H1 (cell line): ENCODE measurements at regions not wholly inside any gene's neighbourhood (a gene's known extent, or its start where the extent isn't known, plus 50 kb on each side); places are given as distances from the start of the nearest gene placed in this dataset.

Experiments used
- CTCF ChIA-PET: fragments of 300-600 bp; sonication (Branson Sonifier 250); formaldehyde crosslinking; loops from one replicate; lab custom pipeline; 2021; ENCODE audit not compliant: partially characterized antibody; lab: Charles Lee
- POLR2A ChIA-PET: fragments of 300-600 bp; sonication (Branson Sonifier 250); formaldehyde crosslinking; loops from one replicate; lab custom pipeline; 2021; ENCODE audit warnings: inconsistent platforms; ENCODE audit not compliant: partially characterized antibody; lab: Charles Lee
- DNase-seq, 2 experiments: peaks; one replicate each; pipeline versions ENCODE4 v3.0.0 to v3.0.0-alpha.2; 2010 to 2022; ENCODE audit warnings: low spot score in 2 of 2, low read depth in 1 of 2, mixed read lengths in 1 of 2
- FAIRE-seq: peaks from 2 replicates; lab custom pipeline; 2011; peaks lifted over from hg19 to GRCh38; lab: Jason Lieb, UNC
- H2AFZ ChIP-seq: 2 replicates; pipeline ENCODE4 v1.8.1; 2012; ENCODE audit warnings: low read length, inconsistent platforms
- H2AK5ac ChIP-seq: 2 replicates; pipeline ENCODE4 v1.6.1; 2013; ENCODE audit warnings: low read depth, low read length
- H2BK120ac ChIP-seq: replicated peaks from 2 replicates; pipeline ENCODE3; 2013; ENCODE audit warnings: low read depth, low read length, inconsistent platforms
- H2BK12ac ChIP-seq: 2 replicates; pipeline ENCODE4 v1.6.1; 2013; ENCODE audit warnings: low read depth, low read length
- H2BK15ac ChIP-seq: 2 replicates; pipeline ENCODE4 v1.6.1; 2013; ENCODE audit warnings: low read length
- H2BK20ac ChIP-seq: 2 replicates; pipeline ENCODE4 v1.6.1; 2013; ENCODE audit warnings: low read length
- H2BK5ac ChIP-seq: 2 replicates; pipeline ENCODE4 v1.6.1; 2013; ENCODE audit warnings: low read depth, low read length
- H3K14ac ChIP-seq: 2 replicates; pipeline ENCODE4 v1.6.1; 2013; ENCODE audit warnings: inconsistent platforms; ENCODE audit not compliant: insufficient read length
- H3K18ac ChIP-seq: 2 replicates; pipeline ENCODE4 v1.6.1; 2013; ENCODE audit warnings: low read length; ENCODE audit errors: extremely low read depth
- H3K23ac ChIP-seq: 2 replicates; pipeline ENCODE4 v1.6.1; 2013; ENCODE audit warnings: inconsistent platforms; ENCODE audit not compliant: insufficient read length
- H3K23me2 ChIP-seq: 2 replicates; pipeline ENCODE4 v1.6.1; 2013; ENCODE audit warnings: low read depth, low read length
- H3K27ac ChIP-seq: 2 replicates; pipeline ENCODE4 v1.6.1; 2011; ENCODE audit warnings: low read depth, low read length, inconsistent platforms
- H3K27me3 ChIP-seq, 4 experiments: replicated peaks in 1 of 4; 1 replicate in 1 of 4; 2 replicates in 3 of 4; pipeline versions ENCODE4 v1.6.1 to v1.8.1; 2011 to 2013; ENCODE audit warnings: low read length in 3 of 4, mild to moderate bottlenecking in 3 of 4, inconsistent platforms in 2 of 4, mixed read lengths in 2 of 4, moderate library complexity in 1 of 4; ENCODE audit not compliant: control insufficient read depth in 3 of 4, insufficient read depth in 3 of 4; ENCODE audit errors: extremely low read depth in 1 of 4
- H3K36me3 ChIP-seq, 4 experiments: 2 replicates each; pipeline versions ENCODE4 v1.6.1 to v1.8.1; 2011 to 2013; ENCODE audit warnings: mild to moderate bottlenecking in 4 of 4, low read length in 3 of 4, moderate library complexity in 2 of 4, control low read depth in 1 of 4, inconsistent platforms in 1 of 4; ENCODE audit not compliant: insufficient read depth in 4 of 4, control insufficient read depth in 2 of 4
- H3K4ac ChIP-seq: replicated peaks from 2 replicates; pipeline ENCODE3; 2013; ENCODE audit warnings: low read length, low read depth, mixed read lengths, inconsistent platforms; ENCODE audit not compliant: insufficient read length
- H3K4me1 ChIP-seq, 4 experiments: replicated peaks in 1 of 4; 1 replicate in 1 of 4; 2 replicates in 3 of 4; pipeline versions ENCODE4 v1.6.1 to v1.8.1; 2011 to 2013; ENCODE audit warnings: low read length in 3 of 4, inconsistent platforms in 2 of 4, mixed read lengths in 1 of 4; ENCODE audit not compliant: insufficient read depth in 4 of 4, control insufficient read depth in 3 of 4
- H3K4me2 ChIP-seq, 2 experiments: 2 replicates each; pipeline versions ENCODE4 v1.6.1 to v1.8.1; 2011 to 2013; ENCODE audit warnings: low read depth in 2 of 2, low read length in 2 of 2, control low read depth in 1 of 2, inconsistent platforms in 1 of 2, mild to moderate bottlenecking in 1 of 2; ENCODE audit not compliant: insufficient read depth in 1 of 2
- H3K4me3 ChIP-seq, 4 experiments: fragments of 200-600, 300-600 bp in 1 of 4; sonication (generic), shearing (Covaris generic), sonication (Bioruptor Twin) in 1 of 4; 2 replicates each; pipeline versions ENCODE4 v1.5.1 to v1.8.1; 2011 to 2016; ENCODE audit warnings: low read length in 4 of 4, low read depth in 3 of 4, control low read depth in 2 of 4, inconsistent platforms in 2 of 4, mild to moderate bottlenecking in 2 of 4, mixed read lengths in 1 of 4, moderate library complexity in 1 of 4; ENCODE audit not compliant: insufficient read depth in 2 of 4; ENCODE audit errors: extremely low read depth in 1 of 4
- H3K56ac ChIP-seq: replicated peaks from 2 replicates; pipeline ENCODE3; 2013; ENCODE audit warnings: low read depth, mild to moderate bottlenecking, mixed read lengths, low read length, inconsistent platforms; ENCODE audit not compliant: insufficient read length
- H3K79me1 ChIP-seq: 2 replicates; pipeline ENCODE4 v1.6.1; 2013; ENCODE audit warnings: low read depth, low read length, control low read depth
- H3K79me2 ChIP-seq, 2 experiments: 2 replicates each; pipeline versions ENCODE4 v1.6.1 to v1.8.1; 2012 to 2013; ENCODE audit warnings: low read length in 2 of 2, mild to moderate bottlenecking in 2 of 2, inconsistent platforms in 1 of 2; ENCODE audit not compliant: insufficient read depth in 2 of 2, control insufficient read depth in 1 of 2
- H3K9ac ChIP-seq, 4 experiments: replicated peaks in 1 of 4; 1 replicate in 1 of 4; 2 replicates in 3 of 4; pipeline versions ENCODE4 v1.6.1 to v1.8.1; 2011 to 2013; ENCODE audit warnings: low read depth in 3 of 4, low read length in 3 of 4, control low read depth in 2 of 4, mild to moderate bottlenecking in 2 of 4, moderate library complexity in 2 of 4, inconsistent platforms in 1 of 4; ENCODE audit errors: extremely low read depth in 1 of 4
- H3K9me3 ChIP-seq, 2 experiments: 2 replicates each; pipeline versions ENCODE4 v1.6.1 to v1.8.1; 2012 to 2013; ENCODE audit warnings: mild to moderate bottlenecking in 2 of 2, moderate library complexity in 2 of 2, control low read depth in 1 of 2, inconsistent platforms in 1 of 2, low read depth in 1 of 2, low read length in 1 of 2, mixed read lengths in 1 of 2; ENCODE audit not compliant: insufficient read depth in 2 of 2
- H4K20me1 ChIP-seq, 2 experiments: replicated peaks in 1 of 2; 2 replicates each; pipeline versions ENCODE3 to v1.8.1; 2011 to 2013; ENCODE audit warnings: inconsistent platforms in 2 of 2, low read length in 2 of 2, mild to moderate bottlenecking in 1 of 2; ENCODE audit not compliant: insufficient read depth in 2 of 2, control insufficient read depth in 1 of 2
- H4K5ac ChIP-seq: 2 replicates; pipeline ENCODE4 v1.6.1; 2013; ENCODE audit warnings: low read length, low read depth, mixed read lengths, inconsistent platforms; ENCODE audit not compliant: insufficient read length
- H4K8ac ChIP-seq: 2 replicates; pipeline ENCODE4 v1.8.0; 2013; ENCODE audit warnings: mild to moderate bottlenecking, moderate library complexity, low read length, inconsistent platforms; ENCODE audit not compliant: insufficient read depth; ENCODE audit errors: extremely low read depth
- H4K91ac ChIP-seq: replicated peaks from 2 replicates; pipeline ENCODE3; 2013; ENCODE audit warnings: low read length, mixed read lengths, inconsistent platforms; ENCODE audit not compliant: insufficient read length
- CHD2 ChIP-seq: IDR thresholded peaks from 2 replicates; pipeline ENCODE4 v1.6.1; 2012; ENCODE audit warnings: low read length, improper control_type of control experiment
- FOSL1 ChIP-seq: IDR thresholded peaks from 2 replicates; pipeline ENCODE4 v1.6.1; 2011; ENCODE audit warnings: mild to moderate bottlenecking, low read depth, low read length, moderate library complexity; ENCODE audit not compliant: insufficient read depth
- GABPA ChIP-seq: IDR thresholded peaks from 2 replicates; pipeline ENCODE4 v1.6.1; 2011; ENCODE audit warnings: mild to moderate bottlenecking, low read length, moderate library complexity, borderline replicate concordance; ENCODE audit not compliant: insufficient read depth
- TAF1 ChIP-seq: IDR thresholded peaks from 2 replicates; pipeline ENCODE4 v1.6.1; 2011; ENCODE audit warnings: mild to moderate bottlenecking, low read depth, low read length
- TBP ChIP-seq: IDR thresholded peaks from 2 replicates; pipeline ENCODE4 v1.6.1; 2011; ENCODE audit warnings: low read depth, low read length, improper control_type of control experiment
- whole genome bisulfite sequencing, 2 experiments: shearing (Covaris generic) in 1 of 2; methylation state at CpG; one replicate each; pipeline versions ENCODE4 v1.1.6 to v1.1.7; 2013 to 2015; ENCODE audit warnings: low lambda C conversion rate in 2 of 2, mixed read lengths in 2 of 2, inconsistent platforms in 1 of 2, low coverage in 1 of 2, missing lambda C conversion rate in 1 of 2; ENCODE audit not compliant: insufficient replicate concordance in 2 of 2, insufficient coverage in 1 of 2, insufficient read length in 1 of 2; ENCODE audit errors: extremely low coverage in 1 of 2, missing lambda C conversion rate in 1 of 2; 5-methylcytosine and 5-hydroxymethylcytosine counted together

- Histone ChIP-seq H3K27ac (no peak overlapping the region), H3K4ac (no peak overlapping the region), H3K56ac (no peak overlapping the region), H3K4me1 (no peaks in the 10 kb centered on the region; a peak in 3 of 7 replicates), H3K27me3 (peaks cover 0 to 2% (median 0%) of the 10 kb centered on the region in 4 experiments; a peak in 1 of 7 replicates), H3K4me2 (no peak overlapping the region), H2AFZ (no peak overlapping the region), H2BK12ac (no peak overlapping the region), H3K36me3 (no peaks in the 10 kb centered on the region), H3K9me3 (no peaks in the 10 kb centered on the region; a peak in 1 of 4 replicates), H3K4me3 (no peak overlapping the region), H2BK120ac (no peak overlapping the region), H4K8ac (no peak overlapping the region), H4K5ac (no peak overlapping the region), H3K9ac (no peak overlapping the region), H3K79me1 (no peaks in the 10 kb centered on the region), H3K79me2 (no peaks in the 10 kb centered on the region), H2BK5ac (no peak overlapping the region), H3K14ac (no peak overlapping the region), H3K18ac (no peak overlapping the region), H3K23ac (no peak overlapping the region), H2BK15ac (no peak overlapping the region), H4K20me1 (no peaks in the 10 kb centered on the region), H3K23me2 (no peaks in the 10 kb centered on the region), H2BK20ac (0 out of 2 replicates have a peak overlapping the region, but pooled peaks have one; percentile 80), H4K91ac (no peak overlapping the region), H2AK5ac (no peak overlapping the region)
- CTCF ChIA-PET, result no interaction called here
- WGBS, 2 experiments, result 94% methylated on average over 2 of the region's 2 CpGs; no CpG with 5 or more reads in 1 of the 2 experiments
- TF ChIP-seq CHD2, result no peak
- no peak for TF ChIP-seq TAF1
- TF ChIP-seq GABPA, result no peak
- TF ChIP-seq FOSL1, result no peak
- no peak for TF ChIP-seq TBP
- no peak for FAIRE-seq
- no peak for DNase-seq
- POLR2A ChIA-PET, result no interaction called here
These were observed 1482.7 kb downstream of the TBC1D22A start for GRCh38 chr22:48245196-48245485.
